ENCODE measurements at regions not wholly inside any gene's neighbourhood (a gene's known extent, or its start where the extent isn't known, plus 50 kb on each side); places are given as distances from the start of the nearest gene placed in this dataset.
A peak's percentile ranks its signal among the peaks of the same experiment; 100 is the strongest.

DNA sequence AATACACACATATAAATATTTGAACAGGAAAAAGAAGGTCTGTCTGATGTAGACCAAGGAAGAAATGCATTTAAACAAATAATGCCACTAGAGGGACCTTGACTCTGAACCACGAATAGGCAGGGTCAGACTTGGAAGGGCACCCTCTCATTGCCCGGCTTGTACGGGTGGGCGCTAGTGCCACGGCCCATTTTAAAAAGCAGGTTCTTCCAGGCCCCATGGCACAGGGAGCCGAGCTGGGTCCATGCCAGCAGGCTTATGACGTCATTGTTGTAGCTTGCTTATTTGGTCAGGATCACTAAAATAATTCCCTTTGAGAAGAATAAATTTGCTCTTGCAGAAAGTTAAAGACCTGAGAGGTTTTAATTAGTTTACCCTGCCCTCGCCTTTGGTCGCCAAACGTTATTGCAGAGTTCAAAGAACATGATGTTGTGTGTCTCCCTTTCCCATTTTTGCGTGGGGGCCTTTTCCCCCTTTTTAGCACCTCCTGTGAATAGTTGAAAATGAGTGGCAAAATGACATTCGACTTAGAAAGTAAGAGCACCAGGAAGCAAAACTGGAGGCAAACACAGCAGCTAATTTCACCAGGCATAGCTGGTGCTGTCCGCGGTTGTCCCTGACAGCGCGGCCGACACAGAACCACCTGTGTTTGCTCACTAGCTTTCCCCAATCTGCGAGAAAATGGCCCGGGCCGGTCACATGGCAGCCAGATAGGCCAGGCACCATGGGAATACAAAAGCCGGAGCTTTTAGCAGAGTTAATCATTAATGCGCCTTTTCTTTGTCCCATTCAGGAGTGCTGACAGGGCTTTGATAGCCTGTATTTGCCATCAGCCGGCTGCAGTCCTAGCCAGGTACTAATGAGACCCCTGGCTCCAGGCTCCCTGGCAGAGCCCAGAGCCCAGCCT lies 93.8 kb downstream of the FOXA2 start (continued):
- TF ChIP-seq KMT2A (CRISPR knock-in tag; IDR thresholded peaks at IDR 0.05) (peak; percentile 75; the same call in 1 of the 2 replicates), ZNF484 (CRISPR knock-in tag; IDR thresholded peaks at IDR 0.05; ENCODE audit: borderline replicate concordance, low read depth) (no peak; the same call in 1 of the 2 replicates), REL (CRISPR knock-in tag; conservative IDR thresholded peaks at IDR 0.05) (0 out of 2 replicates have a peak, but pooled peaks have one; percentile 82), PLRG1 (conservative IDR thresholded peaks at IDR 0.05) (no peak), SATB2 (CRISPR knock-in tag; IDR thresholded peaks at IDR 0.05) (no peak), ZFX (CRISPR knock-in tag; IDR thresholded peaks at IDR 0.05; ENCODE audit: low read depth) (peak; percentile 92), PCBP2 (optimal IDR thresholded peaks at IDR 0.05; ENCODE audit: low read depth, low read length, poor library complexity, severe bottlenecking) (no peak), ATM (IDR thresholded peaks at IDR 0.05; ENCODE audit: borderline replicate concordance) (no peak), EHMT2 (IDR thresholded peaks at IDR 0.05; ENCODE audit: borderline replicate concordance, low read depth, low read length) (no peak; the same call in 1 of the 2 replicates), ZNF367 (CRISPR knock-in tag; IDR thresholded peaks at IDR 0.05; ENCODE audit: borderline replicate concordance) (no peak), ZNF234 (CRISPR knock-in tag; conservative IDR thresholded peaks at IDR 0.05) (no peak; the same call in 1 of the 2 replicates), ZNF33B (CRISPR knock-in tag; IDR thresholded peaks at IDR 0.05) (peak; percentile 66; the same call in 1 of the 2 replicates), ZNF30 (CRISPR knock-in tag; IDR thresholded peaks at IDR 0.05) (no peak)
- TF ChIP-seq, protein P1, sequence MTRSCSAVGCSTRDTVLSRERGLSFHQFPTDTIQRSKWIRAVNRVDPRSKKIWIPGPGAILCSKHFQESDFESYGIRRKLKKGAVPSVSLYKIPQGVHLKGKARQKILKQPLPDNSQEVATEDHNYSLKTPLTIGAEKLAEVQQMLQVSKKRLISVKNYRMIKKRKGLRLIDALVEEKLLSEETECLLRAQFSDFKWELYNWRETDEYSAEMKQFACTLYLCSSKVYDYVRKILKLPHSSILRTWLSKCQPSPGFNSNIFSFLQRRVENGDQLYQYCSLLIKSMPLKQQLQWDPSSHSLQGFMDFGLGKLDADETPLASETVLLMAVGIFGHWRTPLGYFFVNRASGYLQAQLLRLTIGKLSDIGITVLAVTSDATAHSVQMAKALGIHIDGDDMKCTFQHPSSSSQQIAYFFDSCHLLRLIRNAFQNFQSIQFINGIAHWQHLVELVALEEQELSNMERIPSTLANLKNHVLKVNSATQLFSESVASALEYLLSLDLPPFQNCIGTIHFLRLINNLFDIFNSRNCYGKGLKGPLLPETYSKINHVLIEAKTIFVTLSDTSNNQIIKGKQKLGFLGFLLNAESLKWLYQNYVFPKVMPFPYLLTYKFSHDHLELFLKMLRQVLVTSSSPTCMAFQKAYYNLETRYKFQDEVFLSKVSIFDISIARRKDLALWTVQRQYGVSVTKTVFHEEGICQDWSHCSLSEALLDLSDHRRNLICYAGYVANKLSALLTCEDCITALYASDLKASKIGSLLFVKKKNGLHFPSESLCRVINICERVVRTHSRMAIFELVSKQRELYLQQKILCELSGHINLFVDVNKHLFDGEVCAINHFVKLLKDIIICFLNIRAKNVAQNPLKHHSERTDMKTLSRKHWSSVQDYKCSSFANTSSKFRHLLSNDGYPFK (CRISPR knock-in tag; IDR thresholded peaks at IDR 0.05; ENCODE audit: borderline replicate concordance): peak; percentile 87; the same call in 1 of the 2 replicates
- TF ChIP-seq, protein P2, sequence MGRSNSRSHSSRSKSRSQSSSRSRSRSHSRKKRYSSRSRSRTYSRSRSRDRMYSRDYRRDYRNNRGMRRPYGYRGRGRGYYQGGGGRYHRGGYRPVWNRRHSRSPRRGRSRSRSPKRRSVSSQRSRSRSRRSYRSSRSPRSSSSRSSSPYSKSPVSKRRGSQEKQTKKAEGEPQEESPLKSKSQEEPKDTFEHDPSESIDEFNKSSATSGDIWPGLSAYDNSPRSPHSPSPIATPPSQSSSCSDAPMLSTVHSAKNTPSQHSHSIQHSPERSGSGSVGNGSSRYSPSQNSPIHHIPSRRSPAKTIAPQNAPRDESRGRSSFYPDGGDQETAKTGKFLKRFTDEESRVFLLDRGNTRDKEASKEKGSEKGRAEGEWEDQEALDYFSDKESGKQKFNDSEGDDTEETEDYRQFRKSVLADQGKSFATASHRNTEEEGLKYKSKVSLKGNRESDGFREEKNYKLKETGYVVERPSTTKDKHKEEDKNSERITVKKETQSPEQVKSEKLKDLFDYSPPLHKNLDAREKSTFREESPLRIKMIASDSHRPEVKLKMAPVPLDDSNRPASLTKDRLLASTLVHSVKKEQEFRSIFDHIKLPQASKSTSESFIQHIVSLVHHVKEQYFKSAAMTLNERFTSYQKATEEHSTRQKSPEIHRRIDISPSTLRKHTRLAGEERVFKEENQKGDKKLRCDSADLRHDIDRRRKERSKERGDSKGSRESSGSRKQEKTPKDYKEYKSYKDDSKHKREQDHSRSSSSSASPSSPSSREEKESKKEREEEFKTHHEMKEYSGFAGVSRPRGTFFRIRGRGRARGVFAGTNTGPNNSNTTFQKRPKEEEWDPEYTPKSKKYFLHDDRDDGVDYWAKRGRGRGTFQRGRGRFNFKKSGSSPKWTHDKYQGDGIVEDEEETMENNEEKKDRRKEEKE (IDR thresholded peaks at IDR 0.05): no peak
- TF ChIP-seq, protein P3, sequence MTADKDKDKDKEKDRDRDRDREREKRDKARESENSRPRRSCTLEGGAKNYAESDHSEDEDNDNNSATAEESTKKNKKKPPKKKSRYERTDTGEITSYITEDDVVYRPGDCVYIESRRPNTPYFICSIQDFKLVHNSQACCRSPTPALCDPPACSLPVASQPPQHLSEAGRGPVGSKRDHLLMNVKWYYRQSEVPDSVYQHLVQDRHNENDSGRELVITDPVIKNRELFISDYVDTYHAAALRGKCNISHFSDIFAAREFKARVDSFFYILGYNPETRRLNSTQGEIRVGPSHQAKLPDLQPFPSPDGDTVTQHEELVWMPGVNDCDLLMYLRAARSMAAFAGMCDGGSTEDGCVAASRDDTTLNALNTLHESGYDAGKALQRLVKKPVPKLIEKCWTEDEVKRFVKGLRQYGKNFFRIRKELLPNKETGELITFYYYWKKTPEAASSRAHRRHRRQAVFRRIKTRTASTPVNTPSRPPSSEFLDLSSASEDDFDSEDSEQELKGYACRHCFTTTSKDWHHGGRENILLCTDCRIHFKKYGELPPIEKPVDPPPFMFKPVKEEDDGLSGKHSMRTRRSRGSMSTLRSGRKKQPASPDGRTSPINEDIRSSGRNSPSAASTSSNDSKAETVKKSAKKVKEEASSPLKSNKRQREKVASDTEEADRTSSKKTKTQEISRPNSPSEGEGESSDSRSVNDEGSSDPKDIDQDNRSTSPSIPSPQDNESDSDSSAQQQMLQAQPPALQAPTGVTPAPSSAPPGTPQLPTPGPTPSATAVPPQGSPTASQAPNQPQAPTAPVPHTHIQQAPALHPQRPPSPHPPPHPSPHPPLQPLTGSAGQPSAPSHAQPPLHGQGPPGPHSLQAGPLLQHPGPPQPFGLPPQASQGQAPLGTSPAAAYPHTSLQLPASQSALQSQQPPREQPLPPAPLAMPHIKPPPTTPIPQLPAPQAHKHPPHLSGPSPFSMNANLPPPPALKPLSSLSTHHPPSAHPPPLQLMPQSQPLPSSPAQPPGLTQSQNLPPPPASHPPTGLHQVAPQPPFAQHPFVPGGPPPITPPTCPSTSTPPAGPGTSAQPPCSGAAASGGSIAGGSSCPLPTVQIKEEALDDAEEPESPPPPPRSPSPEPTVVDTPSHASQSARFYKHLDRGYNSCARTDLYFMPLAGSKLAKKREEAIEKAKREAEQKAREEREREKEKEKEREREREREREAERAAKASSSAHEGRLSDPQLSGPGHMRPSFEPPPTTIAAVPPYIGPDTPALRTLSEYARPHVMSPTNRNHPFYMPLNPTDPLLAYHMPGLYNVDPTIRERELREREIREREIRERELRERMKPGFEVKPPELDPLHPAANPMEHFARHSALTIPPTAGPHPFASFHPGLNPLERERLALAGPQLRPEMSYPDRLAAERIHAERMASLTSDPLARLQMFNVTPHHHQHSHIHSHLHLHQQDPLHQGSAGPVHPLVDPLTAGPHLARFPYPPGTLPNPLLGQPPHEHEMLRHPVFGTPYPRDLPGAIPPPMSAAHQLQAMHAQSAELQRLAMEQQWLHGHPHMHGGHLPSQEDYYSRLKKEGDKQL (CRISPR knock-in tag; IDR thresholded peaks at IDR 0.05; ENCODE audit: low read depth): peak; percentile 76

All from HepG2 (cell line).